Activated CD8-positive, alpha-beta T cell treated with anti-CD3 and anti-CD28 coated beads for 36 hours (primary cell): ENCODE measurements at regions not wholly inside any gene's neighbourhood (a gene's known extent, or its start where the extent isn't known, plus 50 kb on each side); places are given as distances from the start of the nearest gene placed in this dataset.

Experiments
- ATAC-seq: fragments of 200-7000 bp; cut with Tn5 transposase; one replicate; pipeline ENCODE4 v1.10.0; 2021; ENCODE audit warnings: mild to moderate bottlenecking, moderate library complexity
- CTCF ChIA-PET: fragments of 350-600 bp; sonication (Branson Sonifier 250); formaldehyde crosslinking; loops from one replicate; lab custom pipeline; 2021; ENCODE audit warnings: antibody characterized with exemption; lab: Charles Lee
- POLR2A ChIA-PET: fragments of 350-600 bp; sonication (Branson Sonifier 250); formaldehyde crosslinking; loops from one replicate; lab custom pipeline; 2021; ENCODE audit warnings: antibody characterized with exemption; lab: Charles Lee
- DNase-seq: peaks from one replicate; pipeline ENCODE4 v3.0.0-alpha.2; 2020
- H3K27ac Mint-ChIP-seq: one replicate; pipeline ENCODE4 v1.8.0; 2021; ENCODE audit warnings: mild to moderate bottlenecking, mixed read lengths
- H3K27me3 Mint-ChIP-seq: one replicate; pipeline ENCODE4 v1.8.0; 2021; ENCODE audit warnings: mixed read lengths
- H3K36me3 Mint-ChIP-seq: one replicate; pipeline ENCODE4 v1.8.0; 2021; ENCODE audit warnings: low read depth, mixed read lengths
- H3K4me1 Mint-ChIP-seq: one replicate; pipeline ENCODE4 v1.8.0; 2021; ENCODE audit warnings: low read depth, mixed read lengths
- H3K4me3 Mint-ChIP-seq: one replicate; pipeline ENCODE4 v1.8.0; 2021; ENCODE audit warnings: mild to moderate bottlenecking, moderate library complexity, mixed read lengths
- H3K9me3 Mint-ChIP-seq: one replicate; pipeline ENCODE4 v1.8.0; 2021; ENCODE audit warnings: mixed read lengths
- CTCF ChIP-seq: fragments of 200-600 bp; IDR thresholded peaks from one replicate; pipeline ENCODE4 v1.8.0; 2022; ENCODE audit warnings: antibody characterized with exemption, mild to moderate bottlenecking
- intact Hi-C: fragments of 100-400 bp; cut with micrococcal nuclease; formaldehyde crosslinking; loops from one replicate; pipeline ENCODE4 v1.10.0; 2022

- H3K4me3 Mint-ChIP-seq, result no peak overlapping the region
- DNase-seq, result no peak
- CTCF ChIA-PET, result no interaction called here
Measured at GRCh38 chr2:236887953-236888793, 197.5 kb upstream of the COPS8 start.

GRCh38 chr2:236888794-236889780 lies 196.6 kb upstream of the COPS8 start:
- no peak for ATAC-seq
- Mint-ChIP-seq H3K27me3 (peaks cover 3% of the 10 kb centered on the region), H3K27ac (no peak overlapping the region), H3K4me3 (no peak overlapping the region), H3K4me1 (no peaks in the 10 kb centered on the region), H3K9me3 (no peaks in the 10 kb centered on the region), H3K36me3 (no peaks in the 10 kb centered on the region)
- ChIA-PET POLR2A (no interaction called here), CTCF (no interaction called here)
- intact Hi-C loops, result no loop called here
- no peak for TF ChIP-seq CTCF
- no peak for DNase-seq

More at GRCh38 chr2:236887953-236888793, 197.5 kb upstream of the COPS8 start:
- H3K4me1 Mint-ChIP-seq, result no peaks in the 10 kb centered on the region
- H3K36me3 Mint-ChIP-seq, result no peaks in the 10 kb centered on the region
- TF ChIP-seq CTCF, result no peak
- no peaks in the 10 kb centered on the region for H3K9me3 Mint-ChIP-seq
- H3K27ac Mint-ChIP-seq, result no peak overlapping the region
- POLR2A ChIA-PET, result no interaction called here
- peaks cover 3% of the 10 kb centered on the region for H3K27me3 Mint-ChIP-seq
- ATAC-seq, result no peak
- intact Hi-C loops, result no loop called here

GRCh38 chr2:236889791-236890704 lies 195.6 kb upstream of the COPS8 start:
- no peaks in the 10 kb centered on the region for H3K4me1 Mint-ChIP-seq
- no peak for TF ChIP-seq CTCF
- DNase-seq (no peak), ATAC-seq (no peak)
- H3K27me3 Mint-ChIP-seq, result peaks cover 5% of the 10 kb centered on the region
- no peak overlapping the region for H3K27ac Mint-ChIP-seq
- no peaks in the 10 kb centered on the region for H3K9me3 Mint-ChIP-seq
- CTCF ChIA-PET, result no interaction called here
- POLR2A ChIA-PET, result no interaction called here
- H3K36me3 Mint-ChIP-seq, result no peaks in the 10 kb centered on the region
- H3K4me3 Mint-ChIP-seq, result no peak overlapping the region
- intact Hi-C loops, result no loop called here

GRCh38 chr2:236892721-236893120 lies 193.0 kb upstream of the COPS8 start:
- ChIA-PET CTCF (no interaction called here), POLR2A (no interaction called here)
- no peak for TF ChIP-seq CTCF
- H3K27ac Mint-ChIP-seq, result no peak overlapping the region
- H3K4me1 Mint-ChIP-seq, result no peaks in the 10 kb centered on the region
- peaks cover 5% of the 10 kb centered on the region for H3K27me3 Mint-ChIP-seq
- intact Hi-C loops, result no loop called here
- no peak for ATAC-seq
- no peaks in the 10 kb centered on the region for H3K36me3 Mint-ChIP-seq
- H3K9me3 Mint-ChIP-seq, result no peaks in the 10 kb centered on the region
- DNase-seq, result no peak
- H3K4me3 Mint-ChIP-seq, result no peak overlapping the region
